ENCODE measurements at regions not wholly inside any gene's neighbourhood (a gene's known extent, or its start where the extent isn't known, plus 50 kb on each side); places are given as distances from the start of the nearest gene placed in this dataset.

DNA sequence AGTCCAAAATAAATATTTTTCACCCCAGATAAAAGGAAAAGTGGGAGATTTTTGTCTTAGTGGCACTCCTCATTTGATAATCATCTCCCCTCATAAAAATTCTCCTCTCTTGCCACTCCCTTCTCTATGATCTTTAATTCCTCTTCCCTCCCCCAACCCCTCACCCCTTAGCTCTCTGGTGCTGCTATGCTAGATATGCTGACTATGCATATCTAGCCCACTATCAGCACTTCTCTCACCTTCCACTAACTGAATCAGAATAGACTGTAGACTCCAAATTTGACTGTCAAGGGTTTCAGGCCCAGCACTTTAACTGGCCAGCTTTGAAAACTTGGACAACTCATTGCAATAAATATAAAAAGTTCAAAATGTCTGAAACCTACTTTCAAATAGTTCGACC, 254.2 kb downstream of the ETNK1 start:
- H3K79me2 ChIP-seq (ENCODE audit: low read length), result no peaks in the 10 kb centered on the region
- no peak overlapping the region for H3K4me2 ChIP-seq (ENCODE audit: low read length)
- H4K20me1 ChIP-seq (ENCODE audit: insufficient read depth, low read length), result no peaks in the 10 kb centered on the region
- H2AFZ ChIP-seq (ENCODE audit: low read depth, low read length), result no peak overlapping the region
- no peak overlapping the region for H3K27ac ChIP-seq (ENCODE audit: low read length)
- H3K9ac ChIP-seq (ENCODE audit: low read length), result no peak overlapping the region
- H3K27me3 ChIP-seq (ENCODE audit: low read depth, low read length), result no peaks in the 10 kb centered on the region
- TF ChIP-seq, protein P1, sequence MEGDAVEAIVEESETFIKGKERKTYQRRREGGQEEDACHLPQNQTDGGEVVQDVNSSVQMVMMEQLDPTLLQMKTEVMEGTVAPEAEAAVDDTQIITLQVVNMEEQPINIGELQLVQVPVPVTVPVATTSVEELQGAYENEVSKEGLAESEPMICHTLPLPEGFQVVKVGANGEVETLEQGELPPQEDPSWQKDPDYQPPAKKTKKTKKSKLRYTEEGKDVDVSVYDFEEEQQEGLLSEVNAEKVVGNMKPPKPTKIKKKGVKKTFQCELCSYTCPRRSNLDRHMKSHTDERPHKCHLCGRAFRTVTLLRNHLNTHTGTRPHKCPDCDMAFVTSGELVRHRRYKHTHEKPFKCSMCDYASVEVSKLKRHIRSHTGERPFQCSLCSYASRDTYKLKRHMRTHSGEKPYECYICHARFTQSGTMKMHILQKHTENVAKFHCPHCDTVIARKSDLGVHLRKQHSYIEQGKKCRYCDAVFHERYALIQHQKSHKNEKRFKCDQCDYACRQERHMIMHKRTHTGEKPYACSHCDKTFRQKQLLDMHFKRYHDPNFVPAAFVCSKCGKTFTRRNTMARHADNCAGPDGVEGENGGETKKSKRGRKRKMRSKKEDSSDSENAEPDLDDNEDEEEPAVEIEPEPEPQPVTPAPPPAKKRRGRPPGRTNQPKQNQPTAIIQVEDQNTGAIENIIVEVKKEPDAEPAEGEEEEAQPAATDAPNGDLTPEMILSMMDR (IDR thresholded peaks at IDR 0.05; ENCODE audit: low read depth, low read length), result no peak
- H3K4me3 ChIP-seq (ENCODE audit: low read length), result no peak overlapping the region
- no peaks in the 10 kb centered on the region for H3K4me1 ChIP-seq (ENCODE audit: low read length)
- no peaks in the 10 kb centered on the region for H3K36me3 ChIP-seq (replicated peaks; ENCODE audit: low read depth, low read length)
- H3K9me3 ChIP-seq (ENCODE audit: insufficient read depth, low read length), result no peaks in the 10 kb centered on the region

DNA sequence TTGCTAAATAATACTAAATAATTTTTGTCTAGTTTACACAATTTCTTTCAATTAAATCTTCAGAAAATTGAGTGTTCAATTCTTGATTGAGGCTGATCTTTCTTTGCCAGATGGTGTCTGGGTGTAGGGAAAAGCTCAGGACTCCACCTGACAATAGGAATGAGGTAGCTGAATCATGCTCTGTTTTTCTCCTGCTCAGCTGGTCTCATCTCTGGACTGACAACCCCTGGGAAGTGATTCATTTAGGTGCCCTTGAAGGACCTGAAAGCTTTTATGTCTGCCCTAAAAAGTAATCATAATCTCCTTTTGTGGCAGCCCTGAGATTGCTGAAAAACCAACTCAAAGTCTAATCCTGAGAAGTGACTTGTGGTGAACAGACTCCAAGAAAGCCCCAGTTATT, 255.4 kb downstream of the ETNK1 start:
- no peak overlapping the region for H2AFZ ChIP-seq (ENCODE audit: low read depth, low read length)
- H3K4me2 ChIP-seq (ENCODE audit: low read length), result no peak overlapping the region
- TF ChIP-seq, protein P1 (IDR thresholded peaks at IDR 0.05; ENCODE audit: low read depth, low read length), result no peak
- TF ChIP-seq EZH2phosphoT487 (IDR thresholded peaks at IDR 0.05; ENCODE audit: low read depth), result no peak
- no peaks in the 10 kb centered on the region for H3K4me1 ChIP-seq (ENCODE audit: low read length)
- no peaks in the 10 kb centered on the region for H3K9me3 ChIP-seq (ENCODE audit: insufficient read depth, low read length)
- H3K9ac ChIP-seq (ENCODE audit: low read length), result no peak overlapping the region
- H3K27me3 ChIP-seq (ENCODE audit: low read depth, low read length), result no peaks in the 10 kb centered on the region
- no peaks in the 10 kb centered on the region for H3K36me3 ChIP-seq (replicated peaks; ENCODE audit: low read depth, low read length)
- no peaks in the 10 kb centered on the region for H4K20me1 ChIP-seq (ENCODE audit: insufficient read depth, low read length)
- H3K79me2 ChIP-seq (ENCODE audit: low read length), result no peaks in the 10 kb centered on the region
- H3K27ac ChIP-seq (ENCODE audit: low read length), result no peak overlapping the region
- H3K4me3 ChIP-seq (ENCODE audit: low read length), result no peak overlapping the region

DNA sequence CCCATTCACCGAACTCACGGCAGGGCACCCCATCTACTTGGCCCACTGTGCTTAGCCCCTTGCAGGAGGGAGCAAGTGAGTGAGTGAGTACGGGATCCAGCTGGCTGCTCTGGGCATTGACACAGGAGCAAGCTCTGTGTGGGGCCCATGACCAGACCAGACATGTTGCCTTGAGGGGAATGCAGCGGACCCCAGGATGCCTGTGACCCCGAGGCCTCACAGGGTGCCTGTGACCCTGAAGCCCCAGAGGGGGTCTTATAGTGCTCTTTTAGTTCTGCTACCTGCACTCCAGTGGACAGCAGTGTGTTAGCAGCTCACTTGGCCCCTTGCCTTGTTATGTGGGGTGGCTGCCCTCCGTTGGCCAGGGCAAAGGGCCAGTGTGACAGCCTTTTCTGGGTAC, 255.8 kb downstream of the ETNK1 start:
- no peaks in the 10 kb centered on the region for H3K27me3 ChIP-seq (ENCODE audit: low read depth, low read length)
- no peaks in the 10 kb centered on the region for H3K36me3 ChIP-seq (replicated peaks; ENCODE audit: low read depth, low read length)
- no peak overlapping the region for H2AFZ ChIP-seq (ENCODE audit: low read depth, low read length)
- H3K9me3 ChIP-seq (ENCODE audit: insufficient read depth, low read length), result no peaks in the 10 kb centered on the region
- no peaks in the 10 kb centered on the region for H4K20me1 ChIP-seq (ENCODE audit: insufficient read depth, low read length)
- no peak overlapping the region for H3K4me2 ChIP-seq (ENCODE audit: low read length)
- H3K4me3 ChIP-seq (ENCODE audit: low read length), result no peak overlapping the region
- H3K79me2 ChIP-seq (ENCODE audit: low read length), result no peaks in the 10 kb centered on the region
- TF ChIP-seq, protein P1 (IDR thresholded peaks at IDR 0.05; ENCODE audit: low read depth, low read length), result no peak
- TF ChIP-seq EZH2phosphoT487 (IDR thresholded peaks at IDR 0.05; ENCODE audit: low read depth), result no peak
- no peaks in the 10 kb centered on the region for H3K4me1 ChIP-seq (ENCODE audit: low read length)
- H3K9ac ChIP-seq (ENCODE audit: low read length), result no peak overlapping the region
- H3K27ac ChIP-seq (ENCODE audit: low read length), result no peak overlapping the region

DNA sequence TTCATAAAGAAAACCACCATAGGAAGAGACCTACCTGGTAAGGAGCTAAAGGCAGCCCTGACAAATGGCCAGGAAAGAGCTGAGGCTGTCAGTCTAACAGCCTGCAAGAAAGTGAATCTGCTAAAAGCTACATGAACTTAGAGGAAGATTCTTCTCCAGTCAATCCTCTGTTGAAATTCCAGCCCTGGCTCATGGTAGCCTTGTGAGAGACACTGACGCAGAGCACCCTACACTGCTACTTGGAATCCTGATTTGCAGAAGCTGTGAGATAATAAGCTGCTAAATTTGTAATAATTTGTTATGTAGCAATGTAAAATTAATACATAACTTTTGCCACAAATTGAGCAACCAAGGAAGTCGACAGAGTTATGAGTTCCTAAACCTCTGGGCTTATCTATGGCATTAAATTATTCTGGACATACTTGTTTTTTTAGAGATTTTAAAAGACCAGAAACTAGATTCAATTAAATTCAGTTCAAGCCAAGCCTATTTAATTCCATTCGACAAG, 257.0 kb downstream of the ETNK1 start:
- Histone ChIP-seq H3K79me2 (ENCODE audit: low read length) (no peaks in the 10 kb centered on the region), H3K4me2 (ENCODE audit: low read length) (no peak overlapping the region), H3K27me3 (ENCODE audit: low read depth, low read length) (no peaks in the 10 kb centered on the region), H3K4me1 (ENCODE audit: low read length) (no peaks in the 10 kb centered on the region), H3K9ac (ENCODE audit: low read length) (no peak overlapping the region), H3K9me3 (ENCODE audit: insufficient read depth, low read length) (no peaks in the 10 kb centered on the region), H3K27ac (ENCODE audit: low read length) (no peak overlapping the region), H3K36me3 (replicated peaks; ENCODE audit: low read depth, low read length) (no peaks in the 10 kb centered on the region), H3K4me3 (ENCODE audit: low read length) (no peak overlapping the region), H4K20me1 (ENCODE audit: insufficient read depth, low read length) (no peaks in the 10 kb centered on the region), H2AFZ (ENCODE audit: low read depth, low read length) (no peak overlapping the region)
- TF ChIP-seq EZH2phosphoT487 (IDR thresholded peaks at IDR 0.05; ENCODE audit: low read depth), result no peak

DNA sequence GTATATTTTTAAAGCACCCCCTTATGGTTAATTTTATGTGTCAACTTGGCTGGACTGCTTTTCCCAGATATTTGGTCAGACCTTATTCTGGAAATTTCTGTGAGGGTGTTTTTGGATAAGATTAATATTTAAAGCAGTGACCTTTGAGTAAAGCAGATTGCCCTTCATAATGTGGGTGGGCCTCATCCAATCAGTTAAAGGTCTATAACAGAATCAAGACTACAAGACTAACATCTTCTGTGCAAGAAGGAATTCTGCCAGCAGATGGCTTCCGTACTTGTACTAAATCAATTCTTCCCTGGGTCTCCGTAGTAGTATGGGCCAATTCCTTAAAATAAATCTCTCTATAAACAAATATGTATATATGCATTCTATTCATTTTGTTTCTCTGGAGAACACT, 257.6 kb downstream of the ETNK1 start:
- TF ChIP-seq, protein P1 (IDR thresholded peaks at IDR 0.05; ENCODE audit: low read depth, low read length), result no peak
- no peak for TF ChIP-seq EZH2phosphoT487 (IDR thresholded peaks at IDR 0.05; ENCODE audit: low read depth)
- Histone ChIP-seq H3K4me3 (ENCODE audit: low read length) (no peak overlapping the region), H3K4me1 (ENCODE audit: low read length) (no peaks in the 10 kb centered on the region), H3K27me3 (ENCODE audit: low read depth, low read length) (no peaks in the 10 kb centered on the region), H3K36me3 (replicated peaks; ENCODE audit: low read depth, low read length) (no peaks in the 10 kb centered on the region), H3K27ac (ENCODE audit: low read length) (no peak overlapping the region), H3K4me2 (ENCODE audit: low read length) (no peak overlapping the region), H4K20me1 (ENCODE audit: insufficient read depth, low read length) (no peaks in the 10 kb centered on the region), H3K9ac (ENCODE audit: low read length) (no peak overlapping the region), H3K79me2 (ENCODE audit: low read length) (no peaks in the 10 kb centered on the region), H3K9me3 (ENCODE audit: insufficient read depth, low read length) (no peaks in the 10 kb centered on the region), H2AFZ (ENCODE audit: low read depth, low read length) (no peak overlapping the region)
